PC-3 (cell line): ENCODE measurements at regions not wholly inside any gene's neighbourhood (a gene's known extent, or its start where the extent isn't known, plus 50 kb on each side); places are given as distances from the start of the nearest gene placed in this dataset.

Experiments used
- ATAC-seq: fragments of 200-7000 bp; cut with Tn5 transposase; 2 replicates; pipeline ENCODE4 v1.9.1; 2020; ENCODE audit warnings: mild to moderate bottlenecking, moderate library complexity
- BruUV-seq: library from RNA; stranded (reverse); fragments of 400-500 nt; replicated peaks from 2 replicates; lab custom pipeline; 2021; lab: Mats Ljungman, UMichigan
- CTCF ChIA-PET: fragments of 300-600 bp; sonication (Branson Sonifier 250); formaldehyde crosslinking; loops from one replicate; lab custom pipeline; 2022; ENCODE audit warnings: antibody characterized with exemption; lab: Charles Lee
- POLR2A ChIA-PET: fragments of 300-600 bp; sonication (Branson Sonifier 250); formaldehyde crosslinking; loops from one replicate; lab custom pipeline; 2022; ENCODE audit warnings: antibody characterized with exemption; ENCODE audit not compliant: unreplicated experiment; lab: Charles Lee
- DNase-seq: peaks from one replicate; pipeline ENCODE4 v3.0.0-alpha.2; 2015
- H2AFZ ChIP-seq: fragments of 300-600 bp; sonication (generic); 2 replicates; pipeline ENCODE4 v1.6.0; 2016; ENCODE audit warnings: antibody characterized with exemption, low read length
- H3F3A ChIP-seq: fragments of 300-600 bp; sonication (generic); one replicate; pipeline ENCODE4 v1.6.0; 2017; ENCODE audit warnings: antibody characterized with exemption, low read length, control low read depth, mild to moderate bottlenecking; ENCODE audit not compliant: unreplicated experiment
- H3K27ac ChIP-seq: fragments of 300-600 bp; sonication (generic); 2 replicates; pipeline ENCODE4 v1.5.1; 2016; ENCODE audit warnings: mild to moderate bottlenecking, low read length
- H3K27me3 ChIP-seq: fragments of 300-600 bp; sonication (generic); 2 replicates; pipeline ENCODE4 v1.6.1; 2016; ENCODE audit warnings: low read length, mixed read lengths
- H3K36me3 ChIP-seq: fragments of 300-600 bp; sonication (generic); 2 replicates; pipeline ENCODE4 v1.6.1; 2016; ENCODE audit warnings: low read depth, mixed run types, low read length, mixed read lengths
- H3K4me1 ChIP-seq: fragments of 300-600 bp; sonication (generic); 2 replicates; pipeline ENCODE4 v1.5.1; 2016; ENCODE audit warnings: low read length; ENCODE audit not compliant: insufficient read depth
- H3K4me2 ChIP-seq: fragments of 300-600 bp; sonication (generic); 2 replicates; pipeline ENCODE4 v1.6.0; 2016; ENCODE audit warnings: low read length
- H3K4me3 ChIP-seq: fragments of 300-600 bp; sonication (generic); 2 replicates; pipeline ENCODE4 v1.5.1; 2016; ENCODE audit warnings: mild to moderate bottlenecking, low read length, mixed read lengths
- H3K79me2 ChIP-seq: fragments of 300-600 bp; sonication (generic); 2 replicates; pipeline ENCODE4 v1.6.1; 2017; ENCODE audit warnings: low read length, mixed read lengths
- H3K9ac ChIP-seq: fragments of 300-600 bp; sonication (generic); 2 replicates; pipeline ENCODE4 v1.6.0; 2016; ENCODE audit warnings: mild to moderate bottlenecking, low read length
- H3K9me2 ChIP-seq: fragments of 300-600 bp; sonication (generic); replicated peaks from 2 replicates; pipeline ENCODE4 v1.6.1; 2016; ENCODE audit warnings: mixed run types, low read length, mixed read lengths
- H3K9me3 ChIP-seq: fragments of 300-600 bp; sonication (generic); 2 replicates; pipeline ENCODE4 v1.6.1; 2016; ENCODE audit warnings: low read length, mixed read lengths
- H4K20me1 ChIP-seq: fragments of 300-600 bp; sonication (generic); 2 replicates; pipeline ENCODE4 v1.6.1; 2016; ENCODE audit warnings: low read length, mixed read lengths
- EZH2 ChIP-seq: fragments of 300-600 bp; sonication (generic); IDR thresholded peaks from one replicate; pipeline ENCODE4 v1.6.1; 2017; ENCODE audit warnings: antibody characterized with exemption, mild to moderate bottlenecking, low read length; ENCODE audit not compliant: unreplicated experiment
- EZH2phosphoT487 ChIP-seq: fragments of 300-600 bp; sonication (generic); IDR thresholded peaks from 2 replicates; pipeline ENCODE4 v1.6.1; 2018; ENCODE audit warnings: mild to moderate bottlenecking, antibody characterized with exemption, low read length, borderline replicate concordance
- intact Hi-C: fragments of 100-400 bp; cut with micrococcal nuclease; formaldehyde crosslinking; loops from 2 replicates; pipeline ENCODE4 v1.9.0; 2023
- TF ChIP-seq, protein P1 (sequence below): fragments of 300-600 bp; sonication (generic); conservative IDR thresholded peaks from 2 replicates; pipeline ENCODE4 v1.5.1; 2017; ENCODE audit warnings: antibody characterized with exemption, low read depth, mild to moderate bottlenecking, low read length

DNA sequence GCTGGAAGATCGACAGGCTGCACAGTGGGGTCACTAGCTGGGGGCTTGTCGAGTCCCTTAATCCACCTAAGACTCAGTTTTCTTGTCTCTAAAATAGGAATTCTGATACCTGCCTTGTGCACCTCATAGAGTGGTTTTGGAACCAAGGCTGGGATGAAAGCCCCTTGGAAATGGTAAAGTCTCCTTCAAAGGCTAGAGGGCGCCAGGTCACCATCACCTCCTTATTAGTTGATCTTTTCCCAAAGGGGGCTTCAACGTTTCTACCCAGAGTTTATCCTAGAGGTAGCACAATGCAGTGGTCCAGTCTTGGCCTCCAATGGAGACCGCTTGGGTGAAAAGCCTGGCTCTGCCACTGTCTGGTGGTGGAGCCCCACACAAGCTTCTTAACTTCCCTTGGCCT, 158.2 kb downstream of the AIPL1 start:
- Histone ChIP-seq H3K36me3 (no peaks in the 10 kb centered on the region), H3K4me2 (no peak overlapping the region), H3K9ac (no peak overlapping the region), H3K4me1 (peaks cover 4% of the 10 kb centered on the region; the same call in 1 of the 2 replicates), H3F3A (no peaks in the 10 kb centered on the region), H3K9me2 (no peaks in the 10 kb centered on the region), H4K20me1 (no peaks in the 10 kb centered on the region), H3K27ac (no peak overlapping the region), H3K9me3 (no peaks in the 10 kb centered on the region), H3K27me3 (no peaks in the 10 kb centered on the region), H3K4me3 (no peak overlapping the region), H2AFZ (no peak overlapping the region), H3K79me2 (no peaks in the 10 kb centered on the region)
- CTCF ChIA-PET, result no interaction called here
- BruUV-seq, result no TSS peak
- intact Hi-C loops, result no loop called here
- no peak for ATAC-seq
- no peak for DNase-seq
- POLR2A ChIA-PET, result no interaction called here
- TF ChIP-seq, protein P1, sequence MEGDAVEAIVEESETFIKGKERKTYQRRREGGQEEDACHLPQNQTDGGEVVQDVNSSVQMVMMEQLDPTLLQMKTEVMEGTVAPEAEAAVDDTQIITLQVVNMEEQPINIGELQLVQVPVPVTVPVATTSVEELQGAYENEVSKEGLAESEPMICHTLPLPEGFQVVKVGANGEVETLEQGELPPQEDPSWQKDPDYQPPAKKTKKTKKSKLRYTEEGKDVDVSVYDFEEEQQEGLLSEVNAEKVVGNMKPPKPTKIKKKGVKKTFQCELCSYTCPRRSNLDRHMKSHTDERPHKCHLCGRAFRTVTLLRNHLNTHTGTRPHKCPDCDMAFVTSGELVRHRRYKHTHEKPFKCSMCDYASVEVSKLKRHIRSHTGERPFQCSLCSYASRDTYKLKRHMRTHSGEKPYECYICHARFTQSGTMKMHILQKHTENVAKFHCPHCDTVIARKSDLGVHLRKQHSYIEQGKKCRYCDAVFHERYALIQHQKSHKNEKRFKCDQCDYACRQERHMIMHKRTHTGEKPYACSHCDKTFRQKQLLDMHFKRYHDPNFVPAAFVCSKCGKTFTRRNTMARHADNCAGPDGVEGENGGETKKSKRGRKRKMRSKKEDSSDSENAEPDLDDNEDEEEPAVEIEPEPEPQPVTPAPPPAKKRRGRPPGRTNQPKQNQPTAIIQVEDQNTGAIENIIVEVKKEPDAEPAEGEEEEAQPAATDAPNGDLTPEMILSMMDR, result peak; percentile 32; the same call in 1 of the 2 replicates
- no peak for TF ChIP-seq EZH2phosphoT487
- no peak for TF ChIP-seq EZH2

GRCh38 chr17:6274310-6274709, 160.6 kb downstream of the AIPL1 start:
- no peaks in the 10 kb centered on the region for H3K79me2 ChIP-seq
- H3K4me1 ChIP-seq, result 0 out of 2 replicates have a peak, but pooled peaks cover 1% of the 10 kb centered on the region
- intact Hi-C loops, result no loop called here
- no peak overlapping the region for H3K4me3 ChIP-seq
- no peaks in the 10 kb centered on the region for H3K9me2 ChIP-seq
- H4K20me1 ChIP-seq, result no peaks in the 10 kb centered on the region
- no peak overlapping the region for H3K4me2 ChIP-seq
- H3K27ac ChIP-seq, result no peak overlapping the region
- H3K9me3 ChIP-seq, result no peaks in the 10 kb centered on the region
- ATAC-seq (no peak), DNase-seq (no peak)
- H3K27me3 ChIP-seq, result no peaks in the 10 kb centered on the region
- CTCF ChIA-PET, result no interaction called here
- H3K36me3 ChIP-seq, result no peaks in the 10 kb centered on the region
- no peak overlapping the region for H3K9ac ChIP-seq
- no peak overlapping the region for H2AFZ ChIP-seq
- no TSS peak for BruUV-seq
- POLR2A ChIA-PET, result no interaction called here
- H3F3A ChIP-seq, result no peaks in the 10 kb centered on the region
- TF ChIP-seq, protein P1, result no peak
- TF ChIP-seq EZH2phosphoT487 (no peak), EZH2 (no peak)

DNA sequence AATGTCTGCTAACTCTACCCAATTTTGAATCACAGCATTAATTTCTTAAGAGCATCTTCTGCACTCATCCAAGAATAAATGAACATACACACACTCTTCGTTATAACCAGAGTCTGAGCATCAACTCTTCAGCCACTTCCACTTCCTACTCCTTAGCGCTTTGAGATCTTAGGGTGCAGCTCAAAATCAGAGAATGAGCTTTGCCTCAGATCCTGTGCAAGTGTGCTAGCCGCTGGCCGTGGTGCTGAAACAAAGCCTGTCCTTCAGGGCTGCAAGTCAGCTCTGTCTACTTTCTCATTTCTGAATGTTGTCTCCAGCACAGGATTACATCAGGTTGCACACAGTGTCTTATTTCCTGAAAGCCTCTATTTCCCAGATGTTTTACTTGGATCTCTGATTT, 165.4 kb downstream of the AIPL1 start:
- H3K9me3 ChIP-seq, result no peaks in the 10 kb centered on the region
- no peaks in the 10 kb centered on the region for H3K27me3 ChIP-seq
- no peak overlapping the region for H3K9ac ChIP-seq
- intact Hi-C loops, result no loop called here
- no peaks in the 10 kb centered on the region for H3K4me1 ChIP-seq
- H3K79me2 ChIP-seq, result no peaks in the 10 kb centered on the region
- H3F3A ChIP-seq, result no peaks in the 10 kb centered on the region
- H3K9me2 ChIP-seq, result no peaks in the 10 kb centered on the region
- no peaks in the 10 kb centered on the region for H3K36me3 ChIP-seq
- ATAC-seq (peak; percentile 45), DNase-seq (peak; percentile 61)
- no peaks in the 10 kb centered on the region for H4K20me1 ChIP-seq
- POLR2A ChIA-PET, result no interaction called here
- no peak overlapping the region for H3K27ac ChIP-seq
- no peak overlapping the region for H3K4me3 ChIP-seq
- CTCF ChIA-PET, result no interaction called here
- H2AFZ ChIP-seq, result no peak overlapping the region
- no TSS peak for BruUV-seq
- TF ChIP-seq EZH2, result no peak
- no peak overlapping the region for H3K4me2 ChIP-seq
